ENCODE measurements at regions not wholly inside any gene's neighbourhood (a gene's known extent, or its start where the extent isn't known, plus 50 kb on each side); places are given as distances from the start of the nearest gene placed in this dataset.
A peak's percentile ranks its signal among the peaks of the same experiment; 100 is the strongest.

- Histone ChIP-seq H2AFZ (ENCODE audit: low read length) (no peak overlapping the region), H4K20me1 (ENCODE audit: control insufficient read depth, extremely low read depth, insufficient read depth, low read length) (no peaks in the 10 kb centered on the region), H3K79me2 (ENCODE audit: control insufficient read depth, insufficient read depth, low read length) (no peaks in the 10 kb centered on the region), H3K9ac (ENCODE audit: insufficient read depth, low read length) (no peak overlapping the region), H3K4me2 (ENCODE audit: extremely low read depth, insufficient read depth, low read length) (no peak overlapping the region), H3K9me3 (ENCODE audit: control insufficient read depth, insufficient read depth, low read depth, low read length) (no peaks in the 10 kb centered on the region), H3K36me3 (ENCODE audit: control insufficient read depth, insufficient read depth, low read length) (no peaks in the 10 kb centered on the region), H3K27ac (ENCODE audit: insufficient read depth, low read length) (no peak overlapping the region), H3K27me3 (ENCODE audit: control insufficient read depth, insufficient read depth, low read length) (no peaks in the 10 kb centered on the region), H3K4me1 (ENCODE audit: control insufficient read depth, extremely low read depth, insufficient read depth, low read length) (no peaks in the 10 kb centered on the region), H3K4me3 (replicated peaks in 1 of 4; ENCODE audit: control extremely low read depth in 1 of 4, insufficient read depth in 1 of 4, low read depth in 3 of 4, low read length in 4 of 4) (no peak overlapping the region)
- TF ChIP-seq EZH2 (IDR thresholded peaks at IDR 0.05; ENCODE audit: low read length, missing control alignments): no peak
- TF ChIP-seq, protein P1, sequence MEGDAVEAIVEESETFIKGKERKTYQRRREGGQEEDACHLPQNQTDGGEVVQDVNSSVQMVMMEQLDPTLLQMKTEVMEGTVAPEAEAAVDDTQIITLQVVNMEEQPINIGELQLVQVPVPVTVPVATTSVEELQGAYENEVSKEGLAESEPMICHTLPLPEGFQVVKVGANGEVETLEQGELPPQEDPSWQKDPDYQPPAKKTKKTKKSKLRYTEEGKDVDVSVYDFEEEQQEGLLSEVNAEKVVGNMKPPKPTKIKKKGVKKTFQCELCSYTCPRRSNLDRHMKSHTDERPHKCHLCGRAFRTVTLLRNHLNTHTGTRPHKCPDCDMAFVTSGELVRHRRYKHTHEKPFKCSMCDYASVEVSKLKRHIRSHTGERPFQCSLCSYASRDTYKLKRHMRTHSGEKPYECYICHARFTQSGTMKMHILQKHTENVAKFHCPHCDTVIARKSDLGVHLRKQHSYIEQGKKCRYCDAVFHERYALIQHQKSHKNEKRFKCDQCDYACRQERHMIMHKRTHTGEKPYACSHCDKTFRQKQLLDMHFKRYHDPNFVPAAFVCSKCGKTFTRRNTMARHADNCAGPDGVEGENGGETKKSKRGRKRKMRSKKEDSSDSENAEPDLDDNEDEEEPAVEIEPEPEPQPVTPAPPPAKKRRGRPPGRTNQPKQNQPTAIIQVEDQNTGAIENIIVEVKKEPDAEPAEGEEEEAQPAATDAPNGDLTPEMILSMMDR (conservative IDR thresholded peaks at IDR 0.05 in 1 of 2, IDR thresholded peaks at IDR 0.05 in 1 of 2; ENCODE audit: low read depth in 1 of 2, low read length in 2 of 2): no peak
- no peak for DNase-seq (ENCODE audit: low read depth in 2 of 2)
Observed at GRCh38 chrX:138020941-138021340, 455.0 kb downstream of the ZIC3 start.

GRCh38 chrX:138026211-138026610 is 460.3 kb downstream of the ZIC3 start:
- peak in 1 of 2 donors; percentile 1 for DNase-seq (ENCODE audit: low read depth in 2 of 2)
- no peaks in the 10 kb centered on the region for H4K20me1 ChIP-seq (ENCODE audit: control insufficient read depth, extremely low read depth, insufficient read depth, low read length)

GRCh38 chrX:138031715-138032114 is 465.8 kb downstream of the ZIC3 start:
- no peak overlapping the region for H3K9ac ChIP-seq (ENCODE audit: insufficient read depth, low read length)
- no peak overlapping the region for H3K27ac ChIP-seq (ENCODE audit: insufficient read depth, low read length)
- no peak overlapping the region for H3K4me2 ChIP-seq (ENCODE audit: extremely low read depth, insufficient read depth, low read length)
- H3K27me3 ChIP-seq (ENCODE audit: control insufficient read depth, insufficient read depth, low read length): no peaks in the 10 kb centered on the region
- H3K4me1 ChIP-seq (ENCODE audit: control insufficient read depth, extremely low read depth, insufficient read depth, low read length): no peaks in the 10 kb centered on the region
- no peak overlapping the region for H3K4me3 ChIP-seq (replicated peaks in 1 of 4; ENCODE audit: control extremely low read depth in 1 of 4, insufficient read depth in 1 of 4, low read depth in 3 of 4, low read length in 4 of 4)
- H3K79me2 ChIP-seq (ENCODE audit: control insufficient read depth, insufficient read depth, low read length): no peaks in the 10 kb centered on the region
- no peaks in the 10 kb centered on the region for H3K36me3 ChIP-seq (ENCODE audit: control insufficient read depth, insufficient read depth, low read length)
- no peak overlapping the region for H2AFZ ChIP-seq (ENCODE audit: low read length)
- H4K20me1 ChIP-seq (ENCODE audit: control insufficient read depth, extremely low read depth, insufficient read depth, low read length): no peaks in the 10 kb centered on the region
- no peak for TF ChIP-seq EZH2 (IDR thresholded peaks at IDR 0.05; ENCODE audit: low read length, missing control alignments)
- TF ChIP-seq, protein P1 (conservative IDR thresholded peaks at IDR 0.05 in 1 of 2, IDR thresholded peaks at IDR 0.05 in 1 of 2; ENCODE audit: low read depth in 1 of 2, low read length in 2 of 2): no peak
- no peaks in the 10 kb centered on the region for H3K9me3 ChIP-seq (ENCODE audit: control insufficient read depth, insufficient read depth, low read depth, low read length)
- no peak for DNase-seq (ENCODE audit: low read depth in 2 of 2)

More at GRCh38 chrX:138026211-138026610, 460.3 kb downstream of the ZIC3 start:
- no peak overlapping the region for H3K4me3 ChIP-seq (replicated peaks in 1 of 4; ENCODE audit: control extremely low read depth in 1 of 4, insufficient read depth in 1 of 4, low read depth in 3 of 4, low read length in 4 of 4)
- no peaks in the 10 kb centered on the region for H3K27me3 ChIP-seq (ENCODE audit: control insufficient read depth, insufficient read depth, low read length)
- H3K9me3 ChIP-seq (ENCODE audit: control insufficient read depth, insufficient read depth, low read depth, low read length): no peaks in the 10 kb centered on the region
- no peak overlapping the region for H3K9ac ChIP-seq (ENCODE audit: insufficient read depth, low read length)
- H3K4me2 ChIP-seq (ENCODE audit: extremely low read depth, insufficient read depth, low read length): no peak overlapping the region
- no peak for TF ChIP-seq EZH2 (IDR thresholded peaks at IDR 0.05; ENCODE audit: low read length, missing control alignments)
- TF ChIP-seq, protein P1 (conservative IDR thresholded peaks at IDR 0.05 in 1 of 2, IDR thresholded peaks at IDR 0.05 in 1 of 2; ENCODE audit: low read depth in 1 of 2, low read length in 2 of 2): peak in 1 of 2 donors; percentile 13
- H3K36me3 ChIP-seq (ENCODE audit: control insufficient read depth, insufficient read depth, low read length): no peaks in the 10 kb centered on the region
- H3K4me1 ChIP-seq (ENCODE audit: control insufficient read depth, extremely low read depth, insufficient read depth, low read length): no peaks in the 10 kb centered on the region
- H3K79me2 ChIP-seq (ENCODE audit: control insufficient read depth, insufficient read depth, low read length): no peaks in the 10 kb centered on the region
- no peak overlapping the region for H2AFZ ChIP-seq (ENCODE audit: low read length)
- no peak overlapping the region for H3K27ac ChIP-seq (ENCODE audit: insufficient read depth, low read length)

All from fibroblast of lung (primary cell).